ENCODE measurements at regions not wholly inside any gene's neighbourhood (a gene's known extent, or its start where the extent isn't known, plus 50 kb on each side); places are given as distances from the start of the nearest gene placed in this dataset.

DNA sequence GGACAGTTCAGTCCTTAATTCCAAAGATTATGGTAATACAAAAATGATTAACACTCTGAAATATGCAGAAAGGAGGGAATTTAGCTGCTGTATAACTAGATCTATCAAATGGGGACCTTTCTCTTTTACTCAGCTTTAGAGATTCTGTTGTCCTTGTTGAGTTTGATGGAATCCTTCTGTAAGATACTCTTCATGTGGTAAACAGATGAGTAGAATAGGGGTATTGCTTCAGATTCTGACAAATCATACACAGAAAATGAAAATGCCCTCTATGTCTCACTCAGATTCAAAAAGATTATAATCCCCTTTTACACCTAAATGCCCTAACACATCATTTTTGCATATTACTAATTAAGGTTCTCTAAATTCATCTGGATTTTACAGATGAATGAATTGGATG lies 50.7 kb downstream of the ARHGAP35 start:
- Histone ChIP-seq H3K27me3 (ENCODE audit: control insufficient read depth in 3 of 3, insufficient read depth in 3 of 3, low read length in 3 of 3) (no peaks in the 10 kb centered on the region), H3K9me3 (ENCODE audit: control insufficient read depth in 2 of 2, insufficient read depth in 1 of 2, low read depth in 1 of 2, low read length in 1 of 2) (no peaks in the 10 kb centered on the region), H3K4me3 (ENCODE audit: low read depth in 1 of 3, low read length in 3 of 3) (no peak overlapping the region), H3K27ac (ENCODE audit: low read depth in 1 of 3, low read length in 2 of 3) (no peak overlapping the region), H3K4me1 (ENCODE audit: control insufficient read depth in 3 of 3, insufficient read depth in 2 of 3, low read depth in 1 of 3, low read length in 2 of 3) (peaks cover 0 to 9% (median 5%) of the 10 kb centered on the region in 3 donors), H3K36me3 (ENCODE audit: control insufficient read depth in 3 of 3, insufficient read depth in 2 of 3, low read depth in 1 of 3, low read length in 3 of 3) (no peaks in the 10 kb centered on the region)
- FAIRE-seq = no peak
- no peak for DNase-seq

DNA sequence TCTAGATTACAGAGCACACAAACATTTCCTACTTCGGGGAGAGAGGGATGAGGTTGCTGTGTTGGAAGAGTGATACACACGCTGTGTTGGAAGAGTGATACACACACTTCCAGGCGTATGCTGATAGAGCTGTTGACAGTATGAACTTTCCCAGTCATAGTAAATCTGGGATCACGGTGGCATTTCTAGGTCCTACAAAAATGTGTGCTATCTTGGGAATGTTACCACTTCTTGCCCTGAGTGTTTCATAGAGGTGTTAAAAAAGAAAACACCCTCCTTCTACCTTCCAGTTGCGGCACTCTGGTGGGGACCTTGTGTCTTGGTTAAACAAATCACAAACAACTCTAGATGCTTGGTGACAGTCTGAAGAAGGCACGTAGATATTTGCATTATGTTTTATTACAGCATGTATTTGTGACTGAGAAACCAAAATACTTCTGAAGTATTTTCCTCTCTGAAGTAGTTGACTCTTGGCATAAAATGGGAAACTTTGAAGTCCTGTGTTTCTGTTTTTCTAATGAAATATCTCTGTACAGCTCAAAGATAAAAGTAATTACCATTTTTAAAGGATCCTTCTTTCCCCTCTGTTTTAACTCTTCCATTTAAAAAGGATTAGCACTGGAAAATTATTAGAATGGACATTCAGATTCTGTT lies 52.5 kb downstream of the ARHGAP35 start:
- Histone ChIP-seq H3K27ac (ENCODE audit: low read depth in 1 of 3, low read length in 2 of 3) (no peak overlapping the region), H3K4me1 (ENCODE audit: control insufficient read depth in 3 of 3, insufficient read depth in 2 of 3, low read depth in 1 of 3, low read length in 2 of 3) (peaks cover 0 to 9% (median 5%) of the 10 kb centered on the region in 3 donors), H3K27me3 (ENCODE audit: control insufficient read depth in 3 of 3, insufficient read depth in 3 of 3, low read length in 3 of 3) (no peaks in the 10 kb centered on the region), H3K9me3 (ENCODE audit: control insufficient read depth in 2 of 2, insufficient read depth in 1 of 2, low read depth in 1 of 2, low read length in 1 of 2) (no peaks in the 10 kb centered on the region), H3K36me3 (ENCODE audit: control insufficient read depth in 3 of 3, insufficient read depth in 2 of 3, low read depth in 1 of 3, low read length in 3 of 3) (no peaks in the 10 kb centered on the region), H3K4me3 (ENCODE audit: low read depth in 1 of 3, low read length in 3 of 3) (no peak overlapping the region)
- DNase-seq = no peak
- FAIRE-seq = no peak
- 74 to 87% (median 86%) methylated on average over 6 of the region's 6 CpGs for WGBS, 3 donors

DNA sequence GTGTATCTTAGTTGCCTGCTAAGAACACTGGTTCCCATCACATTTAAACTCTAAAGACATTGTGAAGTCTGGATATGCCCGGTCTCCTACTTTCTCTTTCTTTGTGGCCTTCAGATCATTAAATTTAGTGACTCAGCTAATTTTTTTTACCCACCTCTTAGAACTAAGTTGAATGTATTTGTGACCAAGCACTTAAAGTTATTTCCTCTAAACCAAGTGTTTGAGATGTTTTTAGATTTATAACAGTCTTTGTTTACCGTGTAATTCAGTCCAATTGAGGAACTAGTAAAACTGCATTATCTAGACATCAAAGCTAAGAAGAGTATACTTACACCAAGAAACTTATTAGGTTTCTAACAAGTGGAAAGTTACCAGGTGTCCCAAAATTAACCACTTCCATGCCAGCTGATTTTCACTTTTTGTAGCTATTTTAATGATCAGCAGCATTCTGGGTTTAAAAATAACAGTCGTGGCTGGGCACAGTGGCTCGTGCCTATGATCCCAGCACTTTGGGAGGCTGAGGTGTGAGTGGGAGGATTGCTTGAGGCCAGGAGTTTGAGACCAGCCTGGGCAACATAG lies 53.1 kb downstream of the ARHGAP35 start:
- DNase-seq = peak; percentile 27 to 35
- peaks cover 0 to 9% (median 5%) of the 10 kb centered on the region in 3 donors for H3K4me1 ChIP-seq (ENCODE audit: control insufficient read depth in 3 of 3, insufficient read depth in 2 of 3, low read depth in 1 of 3, low read length in 2 of 3)
- no peak overlapping the region for H3K27ac ChIP-seq (ENCODE audit: low read depth in 1 of 3, low read length in 2 of 3)
- H3K27me3 ChIP-seq (ENCODE audit: control insufficient read depth in 3 of 3, insufficient read depth in 3 of 3, low read length in 3 of 3) = no peaks in the 10 kb centered on the region
- no peaks in the 10 kb centered on the region for H3K9me3 ChIP-seq (ENCODE audit: control insufficient read depth in 2 of 2, insufficient read depth in 1 of 2, low read depth in 1 of 2, low read length in 1 of 2)
- peaks cover 0 to 6% (median 0%) of the 10 kb centered on the region in 3 donors for H3K36me3 ChIP-seq (ENCODE audit: control insufficient read depth in 3 of 3, insufficient read depth in 2 of 3, low read depth in 1 of 3, low read length in 3 of 3)
- FAIRE-seq = no peak
- 38 to 44% (median 43%) methylated on average over 4 of the region's 4 CpGs for WGBS, 3 donors
- no peak overlapping the region for H3K4me3 ChIP-seq (ENCODE audit: low read depth in 1 of 3, low read length in 3 of 3)

DNA sequence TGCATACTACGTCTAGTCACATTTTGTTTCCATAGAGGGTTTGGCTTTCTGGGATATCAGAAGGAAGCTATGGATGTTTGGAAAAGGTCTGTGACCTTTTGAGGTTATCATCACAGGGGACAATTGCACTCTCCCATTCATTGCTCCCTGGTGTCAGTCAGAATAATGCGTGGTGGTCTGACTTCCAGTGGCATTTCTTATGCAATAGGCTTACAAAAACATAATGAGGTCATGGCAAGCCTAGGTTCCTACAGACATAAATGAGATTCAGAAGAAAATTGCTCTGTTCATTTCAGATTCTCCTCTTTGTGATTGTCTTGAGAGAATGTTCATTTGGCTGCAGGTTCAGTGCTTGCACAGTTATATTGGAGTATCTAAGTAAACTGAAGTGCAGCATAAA lies 54.6 kb downstream of the ARHGAP35 start:
- FAIRE-seq = no peak
- Histone ChIP-seq H3K4me3 (ENCODE audit: low read depth in 1 of 3, low read length in 3 of 3) (no peak overlapping the region), H3K9me3 (ENCODE audit: control insufficient read depth in 2 of 2, insufficient read depth in 1 of 2, low read depth in 1 of 2, low read length in 1 of 2) (no peaks in the 10 kb centered on the region), H3K4me1 (ENCODE audit: control insufficient read depth in 3 of 3, insufficient read depth in 2 of 3, low read depth in 1 of 3, low read length in 2 of 3) (peaks cover 0 to 9% (median 5%) of the 10 kb centered on the region in 3 donors), H3K36me3 (ENCODE audit: control insufficient read depth in 3 of 3, insufficient read depth in 2 of 3, low read depth in 1 of 3, low read length in 3 of 3) (peaks cover 0 to 18% (median 4%) of the 10 kb centered on the region in 3 donors), H3K27ac (ENCODE audit: low read depth in 1 of 3, low read length in 2 of 3) (no peak overlapping the region), H3K27me3 (ENCODE audit: control insufficient read depth in 3 of 3, insufficient read depth in 3 of 3, low read length in 3 of 3) (no peaks in the 10 kb centered on the region)
- DNase-seq = no peak
- 71 to 88% (median 82%) methylated on average over 2 of the region's 2 CpGs for WGBS, 3 donors

DNA sequence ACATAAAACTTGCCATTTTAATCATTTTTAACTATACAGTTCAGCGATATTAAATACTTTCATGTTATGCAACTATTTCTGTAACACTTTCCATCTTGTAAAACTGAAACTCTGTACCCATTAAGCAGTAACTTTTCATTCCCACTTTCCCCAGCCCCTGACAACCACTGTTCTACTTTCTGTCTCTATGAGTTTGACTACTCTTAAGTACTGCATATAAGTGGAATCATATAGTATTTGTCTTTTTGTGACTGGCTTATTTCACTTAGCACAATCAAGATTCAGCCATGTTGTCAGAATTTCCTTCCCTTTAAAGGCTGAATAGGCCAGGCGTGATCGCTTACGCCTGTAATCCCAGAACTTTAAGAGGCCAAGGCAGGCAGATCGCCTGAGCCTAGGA lies 56.2 kb downstream of the ARHGAP35 start:
- H3K27ac ChIP-seq (ENCODE audit: low read depth in 1 of 3, low read length in 2 of 3) = no peak overlapping the region
- no peak for FAIRE-seq
- H3K4me1 ChIP-seq (ENCODE audit: control insufficient read depth in 3 of 3, insufficient read depth in 2 of 3, low read depth in 1 of 3, low read length in 2 of 3) = peaks cover 0 to 9% (median 5%) of the 10 kb centered on the region in 3 donors
- peaks cover 0 to 31% (median 9%) of the 10 kb centered on the region in 3 donors for H3K36me3 ChIP-seq (ENCODE audit: control insufficient read depth in 3 of 3, insufficient read depth in 2 of 3, low read depth in 1 of 3, low read length in 3 of 3)
- no peak overlapping the region for H3K4me3 ChIP-seq (ENCODE audit: low read depth in 1 of 3, low read length in 3 of 3)
- H3K9me3 ChIP-seq (ENCODE audit: control insufficient read depth in 2 of 2, insufficient read depth in 1 of 2, low read depth in 1 of 2, low read length in 1 of 2) = no peaks in the 10 kb centered on the region
- no peak for DNase-seq
- H3K27me3 ChIP-seq (ENCODE audit: control insufficient read depth in 3 of 3, insufficient read depth in 3 of 3, low read length in 3 of 3) = no peaks in the 10 kb centered on the region
- WGBS, 3 donors = 89 to 94% (median 91%) methylated on average over 5 of the region's 5 CpGs

DNA sequence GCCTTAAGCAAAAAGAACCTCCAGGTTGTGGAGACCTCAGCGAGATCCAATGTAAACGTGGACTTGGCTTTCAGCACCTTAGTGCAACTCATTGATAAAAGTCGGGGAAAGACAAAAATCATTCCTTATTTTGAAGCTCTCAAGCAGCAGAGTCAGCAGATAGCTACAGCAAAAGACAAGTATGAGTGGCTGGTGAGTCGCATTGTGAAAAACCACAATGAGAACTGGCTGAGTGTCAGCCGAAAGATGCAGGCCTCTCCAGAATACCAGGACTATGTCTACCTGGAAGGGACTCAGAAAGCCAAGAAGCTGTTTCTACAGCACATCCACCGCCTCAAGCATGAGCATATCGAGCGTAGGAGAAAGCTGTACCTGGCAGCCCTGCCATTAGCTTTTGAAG lies 58.5 kb downstream of the ARHGAP35 start:
- DNase-seq (no peak), FAIRE-seq (no peak)
- Histone ChIP-seq H3K9me3 (ENCODE audit: control insufficient read depth in 2 of 2, insufficient read depth in 1 of 2, low read depth in 1 of 2, low read length in 1 of 2) (no peaks in the 10 kb centered on the region), H3K36me3 (ENCODE audit: control insufficient read depth in 3 of 3, insufficient read depth in 2 of 3, low read depth in 1 of 3, low read length in 3 of 3) (peaks cover 0 to 40% (median 10%) of the 10 kb centered on the region in 3 donors), H3K27ac (ENCODE audit: low read depth in 1 of 3, low read length in 2 of 3) (no peak overlapping the region), H3K4me1 (ENCODE audit: control insufficient read depth in 3 of 3, insufficient read depth in 2 of 3, low read depth in 1 of 3, low read length in 2 of 3) (peaks cover 4 to 13% (median 5%) of the 10 kb centered on the region in 3 donors), H3K4me3 (ENCODE audit: low read depth in 1 of 3, low read length in 3 of 3) (no peak overlapping the region), H3K27me3 (ENCODE audit: control insufficient read depth in 3 of 3, insufficient read depth in 3 of 3, low read length in 3 of 3) (no peaks in the 10 kb centered on the region)
- 85 to 91% (median 90%) methylated on average over 8 of the region's 8 CpGs for WGBS, 3 donors

DNA sequence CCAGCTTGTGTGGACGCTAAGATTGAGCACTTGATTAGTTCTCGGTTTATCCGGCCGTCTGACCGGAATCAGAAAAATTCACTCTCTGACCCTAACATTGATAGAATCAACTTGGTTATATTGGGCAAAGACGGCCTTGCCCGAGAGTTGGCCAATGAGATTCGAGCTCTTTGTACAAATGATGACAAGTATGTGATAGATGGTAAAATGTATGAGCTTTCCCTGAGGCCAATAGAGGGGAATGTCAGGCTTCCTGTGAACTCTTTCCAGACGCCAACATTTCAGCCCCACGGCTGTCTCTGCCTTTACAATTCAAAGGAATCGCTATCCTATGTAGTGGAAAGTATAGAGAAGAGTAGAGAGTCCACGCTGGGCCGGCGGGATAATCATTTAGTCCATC lies 59.6 kb downstream of the ARHGAP35 start:
- Histone ChIP-seq H3K4me1 (ENCODE audit: control insufficient read depth in 3 of 3, insufficient read depth in 2 of 3, low read depth in 1 of 3, low read length in 2 of 3) (peaks cover 11 to 17% (median 15%) of the 10 kb centered on the region in 3 donors), H3K36me3 (ENCODE audit: control insufficient read depth in 3 of 3, insufficient read depth in 2 of 3, low read depth in 1 of 3, low read length in 3 of 3) (peaks cover 0 to 40% (median 10%) of the 10 kb centered on the region in 3 donors), H3K4me3 (ENCODE audit: low read depth in 1 of 3, low read length in 3 of 3) (no peak overlapping the region), H3K9me3 (ENCODE audit: control insufficient read depth in 2 of 2, insufficient read depth in 1 of 2, low read depth in 1 of 2, low read length in 1 of 2) (no peaks in the 10 kb centered on the region), H3K27ac (ENCODE audit: low read depth in 1 of 3, low read length in 2 of 3) (no peak overlapping the region), H3K27me3 (ENCODE audit: control insufficient read depth in 3 of 3, insufficient read depth in 3 of 3, low read length in 3 of 3) (no peaks in the 10 kb centered on the region)
- FAIRE-seq = no peak
- WGBS, 3 donors = 93 to 94% (median 93%) methylated on average over 14 of the region's 14 CpGs
- DNase-seq = no peak

DNA sequence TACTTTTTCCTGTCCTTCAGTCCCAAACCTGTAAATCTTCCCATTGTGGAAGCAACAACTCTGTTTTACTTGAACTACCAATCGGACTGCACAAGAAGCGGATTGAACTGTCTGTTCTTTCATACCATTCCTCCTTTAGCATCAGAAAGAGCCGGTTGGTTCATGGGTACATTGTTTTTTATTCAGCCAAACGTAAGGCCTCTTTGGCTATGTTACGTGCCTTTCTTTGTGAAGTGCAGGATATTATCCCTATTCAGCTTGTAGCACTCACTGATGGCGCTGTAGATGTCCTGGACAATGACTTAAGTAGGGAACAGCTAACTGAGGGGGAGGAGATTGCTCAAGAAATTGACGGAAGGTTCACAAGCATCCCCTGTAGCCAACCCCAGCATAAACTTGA lies 60.3 kb downstream of the ARHGAP35 start:
- WGBS, 3 donors = 97% methylated on average over 7 of the region's 7 CpGs
- peaks cover 12 to 21% (median 15%) of the 10 kb centered on the region in 3 donors for H3K4me1 ChIP-seq (ENCODE audit: control insufficient read depth in 3 of 3, insufficient read depth in 2 of 3, low read depth in 1 of 3, low read length in 2 of 3)
- H3K4me3 ChIP-seq (ENCODE audit: low read depth in 1 of 3, low read length in 3 of 3) = no peak overlapping the region
- H3K36me3 ChIP-seq (ENCODE audit: control insufficient read depth in 3 of 3, insufficient read depth in 2 of 3, low read depth in 1 of 3, low read length in 3 of 3) = peaks cover 0 to 40% (median 10%) of the 10 kb centered on the region in 3 donors
- FAIRE-seq (no peak), DNase-seq (no peak)
- no peaks in the 10 kb centered on the region for H3K27me3 ChIP-seq (ENCODE audit: control insufficient read depth in 3 of 3, insufficient read depth in 3 of 3, low read length in 3 of 3)
- no peak overlapping the region for H3K27ac ChIP-seq (ENCODE audit: low read depth in 1 of 3, low read length in 2 of 3)
- H3K9me3 ChIP-seq (ENCODE audit: control insufficient read depth in 2 of 2, insufficient read depth in 1 of 2, low read depth in 1 of 2, low read length in 1 of 2) = no peaks in the 10 kb centered on the region
